Upper lobe of left lung (tissue), 6 donors: ENCODE measurements at regions not wholly inside any gene's neighbourhood (a gene's known extent, or its start where the extent isn't known, plus 50 kb on each side); places are given as distances from the start of the nearest gene placed in this dataset.

Experiments used
- ATAC-seq, 2 donors: fragments of 200-7000 bp; cut with Tn5 transposase; one replicate each; pipeline ENCODE4 v1.9.1; 2022; ENCODE audit warnings: mild to moderate bottlenecking in 2 of 2, moderate library complexity in 2 of 2; ENCODE audit not compliant: low FRiP score in 2 of 2
- DNase-seq, 2 donors: peaks; one replicate each; pipeline ENCODE4 v3.0.0-alpha.2; 2019 to 2020
- H3K27ac ChIP-seq, 4 donors: fragments of 200-600 bp; sonication (generic); one replicate each; pipeline ENCODE4 v1.5.1; 2016 to 2019
- H3K27me3 ChIP-seq, 4 donors: fragments of 200-600 bp; sonication (generic); one replicate each; pipeline ENCODE4 v1.5.1; 2017 to 2019
- H3K36me3 ChIP-seq, 4 donors: fragments of 200-600 bp; sonication (generic); one replicate each; pipeline ENCODE4 v1.5.1; 2016 to 2019
- H3K4me1 ChIP-seq, 4 donors: fragments of 200-600 bp; sonication (generic); one replicate each; pipeline ENCODE4 v1.5.1; 2018 to 2019
- H3K4me3 ChIP-seq, 4 donors: fragments of 200-600 bp; sonication (generic); one replicate each; pipeline ENCODE4 v1.5.1; 2017 to 2019; ENCODE audit warnings: mild to moderate bottlenecking in 2 of 4, moderate library complexity in 1 of 4
- H3K9me3 ChIP-seq, 4 donors: fragments of 200-600 bp; sonication (generic); one replicate each; pipeline ENCODE4 v1.5.1; 2018 to 2019
- EP300 ChIP-seq, 4 donors: sonication (generic); formaldehyde crosslinking; IDR thresholded peaks; one replicate each; pipeline ENCODE4 v1.5.1; 2017; ENCODE audit warnings: antibody characterized with exemption in 4 of 4, control low read depth in 2 of 4
- POLR2A ChIP-seq, 4 donors: fragments of 450-650 bp; IDR thresholded peaks; one replicate each; pipeline ENCODE4 v1.5.1; 2016 to 2017; ENCODE audit warnings: antibody characterized with exemption in 4 of 4, mild to moderate bottlenecking in 2 of 4
- POLR2AphosphoS5 ChIP-seq, 2 donors: sonication (generic); formaldehyde crosslinking; IDR thresholded peaks; one replicate each; pipeline ENCODE4 v1.5.1; 2017; ENCODE audit warnings: antibody characterized with exemption in 2 of 2
- WGBS, 2 donors: methylation state at CpG; one replicate each; pipeline ENCODE4 v1.1.5; 2017 to 2018; 5-methylcytosine and 5-hydroxymethylcytosine counted together
- TF ChIP-seq, protein P1 (sequence below), 6 experiments: fragments of 450-650 bp in 4 of 6; fragments of 200-600 bp in 2 of 6; sonication (generic) in 2 of 6; IDR thresholded peaks; one replicate each; pipeline ENCODE4 v1.5.1; 2016 to 2019; ENCODE audit warnings: antibody characterized with exemption in 6 of 6
- donor health status: DM: no; HTN: no; CAD: no; lungs with moderate emphysema.
- donor health status: DM: no; HTN: yes; CAD: no; lungs with severe emphysema.

GRCh38 chr1:55781944-55782482, 566.8 kb upstream of the USP24 start:
- DNase-seq = no peak
- H3K36me3 ChIP-seq = no peaks in the 10 kb centered on the region
- WGBS, 2 donors = 62 to 70% methylated on average over 3 of the region's 3 CpGs
- H3K4me1 ChIP-seq = no peaks in the 10 kb centered on the region
- no peaks in the 10 kb centered on the region for H3K9me3 ChIP-seq
- no peak overlapping the region for H3K27ac ChIP-seq
- no peaks in the 10 kb centered on the region for H3K27me3 ChIP-seq
- ATAC-seq = no peak
- no peak overlapping the region for H3K4me3 ChIP-seq
- TF ChIP-seq POLR2AphosphoS5 (IDR thresholded peaks at IDR 0.05) (no peak), POLR2A (IDR thresholded peaks at IDR 0.05) (no peak), EP300 (IDR thresholded peaks at IDR 0.05) (no peak)
- TF ChIP-seq, protein P1, sequence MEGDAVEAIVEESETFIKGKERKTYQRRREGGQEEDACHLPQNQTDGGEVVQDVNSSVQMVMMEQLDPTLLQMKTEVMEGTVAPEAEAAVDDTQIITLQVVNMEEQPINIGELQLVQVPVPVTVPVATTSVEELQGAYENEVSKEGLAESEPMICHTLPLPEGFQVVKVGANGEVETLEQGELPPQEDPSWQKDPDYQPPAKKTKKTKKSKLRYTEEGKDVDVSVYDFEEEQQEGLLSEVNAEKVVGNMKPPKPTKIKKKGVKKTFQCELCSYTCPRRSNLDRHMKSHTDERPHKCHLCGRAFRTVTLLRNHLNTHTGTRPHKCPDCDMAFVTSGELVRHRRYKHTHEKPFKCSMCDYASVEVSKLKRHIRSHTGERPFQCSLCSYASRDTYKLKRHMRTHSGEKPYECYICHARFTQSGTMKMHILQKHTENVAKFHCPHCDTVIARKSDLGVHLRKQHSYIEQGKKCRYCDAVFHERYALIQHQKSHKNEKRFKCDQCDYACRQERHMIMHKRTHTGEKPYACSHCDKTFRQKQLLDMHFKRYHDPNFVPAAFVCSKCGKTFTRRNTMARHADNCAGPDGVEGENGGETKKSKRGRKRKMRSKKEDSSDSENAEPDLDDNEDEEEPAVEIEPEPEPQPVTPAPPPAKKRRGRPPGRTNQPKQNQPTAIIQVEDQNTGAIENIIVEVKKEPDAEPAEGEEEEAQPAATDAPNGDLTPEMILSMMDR (IDR thresholded peaks at IDR 0.05) = no peak

DNA sequence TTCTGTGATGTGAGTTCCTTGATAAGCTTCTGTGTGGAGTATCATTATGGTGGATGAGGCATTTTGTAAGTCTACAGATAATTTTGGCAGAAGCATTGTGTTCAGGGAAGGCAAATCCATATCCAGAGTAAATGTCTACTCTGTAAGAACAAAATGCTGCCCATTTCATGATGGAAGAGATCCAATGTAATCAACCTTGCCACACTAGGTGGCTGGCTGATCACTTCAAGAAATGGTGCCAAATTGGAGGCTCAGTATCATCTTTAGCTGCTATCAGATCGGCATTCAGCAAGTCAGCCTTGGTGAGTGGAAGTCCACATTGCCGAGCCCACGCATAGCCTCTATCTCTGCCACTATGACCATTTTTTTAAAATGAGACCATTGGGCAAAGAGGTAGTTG, 565.8 kb upstream of the USP24 start:
- Histone ChIP-seq H3K9me3 (no peaks in the 10 kb centered on the region), H3K36me3 (no peaks in the 10 kb centered on the region), H3K4me3 (no peak overlapping the region), H3K4me1 (no peaks in the 10 kb centered on the region), H3K27me3 (no peaks in the 10 kb centered on the region), H3K27ac (no peak overlapping the region)
- ATAC-seq = no peak
- no peak for DNase-seq
- WGBS, 2 donors = 96 to 98% methylated on average over 3 of the region's 3 CpGs
- TF ChIP-seq, protein P1 (IDR thresholded peaks at IDR 0.05) = no peak
- TF ChIP-seq POLR2A (IDR thresholded peaks at IDR 0.05) = no peak
- no peak for TF ChIP-seq POLR2AphosphoS5 (IDR thresholded peaks at IDR 0.05)
- TF ChIP-seq EP300 (IDR thresholded peaks at IDR 0.05) = no peak

DNA sequence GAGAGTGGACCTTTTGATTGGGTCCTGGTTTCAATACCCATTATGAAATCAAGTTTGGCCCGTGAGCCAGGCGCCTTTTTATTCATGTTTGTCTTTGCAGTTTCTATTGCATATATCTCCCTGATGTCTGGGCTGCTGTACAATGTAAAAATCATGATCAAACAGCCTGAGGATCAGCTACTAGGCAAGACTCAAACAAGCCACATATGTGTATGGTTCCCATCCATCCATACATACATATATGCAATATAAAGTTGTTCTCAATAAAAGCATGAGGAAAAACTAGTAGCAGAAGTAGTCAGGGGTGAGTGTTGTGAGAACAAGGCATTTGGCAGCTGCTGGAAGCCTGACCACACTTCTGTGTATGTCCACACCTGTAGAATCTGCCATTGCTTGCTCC, 562.4 kb upstream of the USP24 start:
- no peak overlapping the region for H3K27ac ChIP-seq
- H3K9me3 ChIP-seq = no peaks in the 10 kb centered on the region
- no peaks in the 10 kb centered on the region for H3K4me1 ChIP-seq
- ATAC-seq (no peak), DNase-seq (no peak)
- H3K27me3 ChIP-seq = no peaks in the 10 kb centered on the region
- WGBS, 2 donors = 92% methylated on average over 2 of the region's 2 CpGs
- TF ChIP-seq, protein P1 (IDR thresholded peaks at IDR 0.05) = no peak
- TF ChIP-seq EP300 (IDR thresholded peaks at IDR 0.05) = no peak
- TF ChIP-seq POLR2A (IDR thresholded peaks at IDR 0.05) = no peak
- no peak for TF ChIP-seq POLR2AphosphoS5 (IDR thresholded peaks at IDR 0.05)
- H3K36me3 ChIP-seq = no peaks in the 10 kb centered on the region
- no peak overlapping the region for H3K4me3 ChIP-seq

DNA sequence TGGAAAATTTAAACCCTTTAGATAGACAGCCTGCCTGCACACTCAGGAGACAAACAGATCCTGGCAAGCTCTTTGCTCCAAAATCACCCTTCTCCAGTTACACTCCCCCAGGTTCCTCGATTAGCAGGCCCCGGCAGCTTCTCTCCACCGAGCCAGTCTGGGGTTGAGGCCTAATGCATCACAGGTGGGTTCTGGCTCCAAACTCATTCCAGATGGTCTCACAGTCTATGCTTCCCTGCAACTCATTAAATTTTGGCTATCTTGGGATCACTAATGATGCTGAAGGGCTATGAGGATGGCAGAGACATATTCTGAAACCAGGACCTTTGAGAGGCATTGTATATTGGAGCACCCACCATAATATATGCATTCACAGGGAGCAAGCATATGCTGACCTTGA, 559.8 kb upstream of the USP24 start:
- no peak overlapping the region for H3K27ac ChIP-seq
- H3K4me3 ChIP-seq = no peak overlapping the region
- no peak for ATAC-seq
- DNase-seq = no peak
- no peaks in the 10 kb centered on the region for H3K9me3 ChIP-seq
- no peaks in the 10 kb centered on the region for H3K4me1 ChIP-seq
- no peaks in the 10 kb centered on the region for H3K27me3 ChIP-seq
- WGBS, 2 donors = 79 to 95% methylated on average over 3 of the region's 3 CpGs
- H3K36me3 ChIP-seq = no peaks in the 10 kb centered on the region
- TF ChIP-seq, protein P1 (IDR thresholded peaks at IDR 0.05) = no peak
- TF ChIP-seq POLR2A (IDR thresholded peaks at IDR 0.05) (no peak), POLR2AphosphoS5 (IDR thresholded peaks at IDR 0.05) (no peak), EP300 (IDR thresholded peaks at IDR 0.05) (no peak)

GRCh38 chr1:55774446-55774845, 559.3 kb upstream of the USP24 start:
- Histone ChIP-seq H3K27ac (no peak overlapping the region), H3K36me3 (no peaks in the 10 kb centered on the region), H3K9me3 (no peaks in the 10 kb centered on the region), H3K4me3 (no peak overlapping the region), H3K27me3 (no peaks in the 10 kb centered on the region), H3K4me1 (no peaks in the 10 kb centered on the region)
- 71 to 85% methylated on average over 3 of the region's 3 CpGs for WGBS, 2 donors
- ATAC-seq = no peak
- no peak for DNase-seq
- no peak for TF ChIP-seq POLR2A (IDR thresholded peaks at IDR 0.05)
- TF ChIP-seq POLR2AphosphoS5 (IDR thresholded peaks at IDR 0.05) = no peak
- TF ChIP-seq EP300 (IDR thresholded peaks at IDR 0.05) = no peak
- TF ChIP-seq, protein P1 (IDR thresholded peaks at IDR 0.05) = no peak
